Choroid plexus epithelial cell (primary cell): ENCODE measurements at regions not wholly inside any gene's neighbourhood (a gene's known extent, or its start where the extent isn't known, plus 50 kb on each side); places are given as distances from the start of the nearest gene placed in this dataset.
"Not testable (repeated sequence)": the region's sequence is repeated elsewhere in the genome, so short reads cannot be mapped to it uniquely, and the experiment has no call there.

ENCODE experiments used
- DNase-seq: peaks from one replicate; pipeline ENCODE4 v3.0.0-alpha.2; 2010; ENCODE audit warnings: low read depth
- H3K4me3 ChIP-seq: 2 replicates; pipeline ENCODE4 v1.5.1; 2011; ENCODE audit warnings: low read depth, mild to moderate bottlenecking, control low read depth, low read length, moderate library complexity
- TF ChIP-seq, protein P1 (sequence below): conservative IDR thresholded peaks from 2 replicates; pipeline ENCODE4 v1.5.1; 2011; ENCODE audit warnings: low read depth, mild to moderate bottlenecking, control low read depth, inconsistent platforms, low read length, moderate library complexity

DNA sequence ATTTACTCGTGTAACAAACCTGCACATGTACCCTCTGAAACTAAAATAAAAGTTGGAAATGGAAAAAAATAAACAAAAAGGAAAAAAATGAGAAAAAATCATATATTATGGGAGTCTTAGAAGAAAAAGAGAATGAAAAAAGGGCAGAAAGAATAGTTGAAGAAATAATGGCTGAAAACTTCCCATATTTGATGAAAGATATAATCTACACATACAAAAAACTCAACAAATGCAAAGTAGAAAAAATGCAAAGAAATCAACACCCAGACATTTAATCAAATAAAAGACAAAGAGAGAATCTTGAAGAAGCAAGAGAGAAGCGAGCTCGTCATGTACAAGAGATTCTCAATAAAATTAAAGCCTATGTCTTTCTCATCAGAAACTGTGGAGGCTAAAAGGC, 73.8 kb downstream of the SLC25A46 start:
- H3K4me3 ChIP-seq = no peak overlapping the region
- TF ChIP-seq, protein P1, sequence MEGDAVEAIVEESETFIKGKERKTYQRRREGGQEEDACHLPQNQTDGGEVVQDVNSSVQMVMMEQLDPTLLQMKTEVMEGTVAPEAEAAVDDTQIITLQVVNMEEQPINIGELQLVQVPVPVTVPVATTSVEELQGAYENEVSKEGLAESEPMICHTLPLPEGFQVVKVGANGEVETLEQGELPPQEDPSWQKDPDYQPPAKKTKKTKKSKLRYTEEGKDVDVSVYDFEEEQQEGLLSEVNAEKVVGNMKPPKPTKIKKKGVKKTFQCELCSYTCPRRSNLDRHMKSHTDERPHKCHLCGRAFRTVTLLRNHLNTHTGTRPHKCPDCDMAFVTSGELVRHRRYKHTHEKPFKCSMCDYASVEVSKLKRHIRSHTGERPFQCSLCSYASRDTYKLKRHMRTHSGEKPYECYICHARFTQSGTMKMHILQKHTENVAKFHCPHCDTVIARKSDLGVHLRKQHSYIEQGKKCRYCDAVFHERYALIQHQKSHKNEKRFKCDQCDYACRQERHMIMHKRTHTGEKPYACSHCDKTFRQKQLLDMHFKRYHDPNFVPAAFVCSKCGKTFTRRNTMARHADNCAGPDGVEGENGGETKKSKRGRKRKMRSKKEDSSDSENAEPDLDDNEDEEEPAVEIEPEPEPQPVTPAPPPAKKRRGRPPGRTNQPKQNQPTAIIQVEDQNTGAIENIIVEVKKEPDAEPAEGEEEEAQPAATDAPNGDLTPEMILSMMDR = no peak

DNA sequence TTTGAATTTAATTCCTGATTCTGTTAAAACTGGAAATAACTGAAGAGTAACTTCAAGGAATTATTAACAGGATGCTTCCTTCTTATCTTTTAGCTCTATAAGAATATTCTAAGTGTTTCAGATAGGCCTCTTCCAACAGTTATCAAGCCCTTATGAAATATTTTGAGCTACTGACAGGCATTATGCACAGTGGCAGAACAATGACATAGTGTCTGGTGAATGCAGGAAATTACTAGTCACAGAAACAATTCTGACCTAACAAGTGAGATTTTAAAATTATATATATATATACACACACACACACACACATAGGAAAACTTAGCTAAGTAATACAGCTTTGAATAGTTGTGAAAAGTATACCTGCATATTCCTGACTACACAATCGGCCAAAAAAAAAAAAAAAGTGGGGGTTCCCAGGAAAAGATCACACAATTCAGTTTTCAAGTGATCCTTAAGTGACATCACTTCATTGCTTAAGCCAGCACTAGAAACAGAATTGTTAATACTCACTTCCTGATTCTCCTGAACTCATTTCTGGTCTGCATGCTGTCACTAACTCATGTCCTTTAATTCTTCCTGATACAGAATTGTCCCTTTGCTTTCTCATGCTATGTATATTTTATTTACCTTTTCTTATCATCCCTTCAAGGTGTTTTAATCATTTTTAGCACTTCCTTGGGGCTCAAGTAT, 77.3 kb downstream of the SLC25A46 start:
- TF ChIP-seq, protein P1 = no peak
- peak; percentile 52 for DNase-seq
- H3K4me3 ChIP-seq = no peak overlapping the region

More for the DNA sequence above, 73.8 kb downstream of the SLC25A46 start:
- DNase-seq = no peak

DNA sequence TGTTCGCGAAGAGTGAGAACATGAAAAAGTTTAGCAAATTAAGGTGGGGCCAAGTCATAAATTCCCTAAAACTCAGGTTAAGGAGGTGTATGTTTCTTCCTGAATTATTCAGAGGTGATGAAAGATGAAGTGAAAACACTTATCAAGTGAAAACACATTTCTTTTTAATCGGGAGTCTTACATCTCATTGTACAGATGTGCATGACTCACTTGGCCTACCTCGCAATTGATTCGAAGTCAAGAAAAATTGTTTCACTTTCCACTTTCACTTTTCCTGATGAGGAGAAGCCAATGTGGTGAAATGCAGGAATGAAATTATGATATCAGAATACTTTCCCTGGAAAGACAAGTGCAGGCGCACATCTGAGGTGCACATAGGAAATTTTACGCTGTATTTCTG, 78.7 kb downstream of the SLC25A46 start:
- H3K4me3 ChIP-seq = no peak overlapping the region
- DNase-seq = peak; percentile 58
- TF ChIP-seq, protein P1 = no peak

DNA sequence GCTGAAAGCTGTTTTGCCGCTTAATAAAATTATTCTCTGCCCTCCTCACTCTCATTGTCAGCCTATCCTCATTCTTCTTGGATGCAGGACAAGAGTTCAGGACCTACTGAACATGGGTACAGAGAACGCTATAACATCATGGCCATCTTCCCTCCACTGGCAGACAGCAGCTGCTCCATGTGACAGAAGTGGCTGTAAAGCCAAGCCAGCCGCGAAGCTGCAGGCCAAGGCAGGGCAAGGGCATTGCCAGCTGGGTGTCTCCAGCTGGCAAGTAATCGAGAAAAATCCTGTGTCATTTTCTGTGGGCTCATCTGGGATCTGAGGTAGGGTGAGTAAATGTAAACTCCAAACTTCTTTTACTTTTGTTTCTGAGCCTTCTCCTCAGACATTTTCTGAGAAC, 84.8 kb downstream of the SLC25A46 start:
- TF ChIP-seq, protein P1 = no peak
- no peak overlapping the region for H3K4me3 ChIP-seq
- DNase-seq = no peak

DNA sequence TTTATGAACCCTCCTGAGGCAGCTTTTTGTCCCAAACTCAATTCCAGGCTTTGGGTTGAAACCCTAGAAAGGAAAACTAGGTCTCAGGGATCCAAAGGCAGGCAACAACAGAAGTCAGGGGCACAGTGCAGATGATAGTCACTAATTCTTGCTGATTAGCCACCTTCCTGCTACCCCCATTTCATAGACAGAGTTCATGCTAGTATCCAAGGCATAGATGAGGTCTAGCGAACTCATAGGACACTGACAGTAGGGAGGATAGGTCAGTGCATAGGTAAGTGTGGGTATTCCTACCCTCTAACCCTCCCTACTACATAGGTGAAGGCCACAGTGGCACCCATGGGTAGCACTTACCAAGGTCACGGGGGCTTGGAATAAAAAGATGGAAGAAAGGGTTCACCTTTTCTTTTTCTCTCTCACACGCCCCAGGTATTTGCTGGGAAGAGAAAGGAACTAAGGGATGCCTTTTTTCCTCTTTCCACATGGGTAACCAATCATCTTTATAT, 86.2 kb downstream of the SLC25A46 start:
- TF ChIP-seq, protein P1 = no peak
- no peak for DNase-seq
- no peak overlapping the region for H3K4me3 ChIP-seq

DNA sequence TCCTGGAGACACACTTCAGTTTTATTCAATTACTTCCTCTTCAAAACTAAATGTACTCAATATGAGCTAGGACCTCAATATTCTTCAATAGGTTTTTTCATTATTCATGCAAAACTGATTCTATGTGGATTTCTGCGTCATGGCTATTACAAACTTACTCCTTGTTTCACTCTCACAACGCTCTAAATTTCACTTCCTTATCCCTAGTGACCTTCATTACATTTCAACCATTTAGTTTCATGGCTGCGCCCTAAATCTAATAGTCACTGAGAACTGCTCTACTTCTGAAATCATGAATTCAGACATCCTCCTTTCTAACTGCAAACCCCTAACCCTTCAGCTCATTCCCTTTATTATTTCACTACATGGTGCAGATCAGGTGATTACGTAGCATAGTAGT, 93.9 kb downstream of the SLC25A46 start:
- no peak for DNase-seq
- TF ChIP-seq, protein P1 = no peak
- H3K4me3 ChIP-seq = no peak overlapping the region

DNA sequence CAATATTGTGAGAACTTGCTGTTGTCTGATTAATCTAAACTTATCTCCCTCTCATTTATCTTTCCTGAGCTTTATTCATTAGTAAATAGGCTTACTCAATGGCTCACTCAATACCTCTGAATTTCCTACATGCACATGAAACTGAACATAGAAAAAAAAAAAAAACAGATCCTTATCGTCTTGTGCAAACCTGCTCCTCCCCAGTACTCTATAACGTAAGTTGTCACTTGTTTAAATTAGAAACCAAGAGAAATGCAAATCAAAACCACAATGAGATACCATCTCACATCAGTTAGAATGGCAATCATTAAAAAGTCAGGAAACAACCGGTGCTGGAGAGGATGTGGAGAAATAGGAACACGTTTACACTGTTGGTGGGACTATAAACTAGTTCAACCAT, 96.1 kb downstream of the SLC25A46 start:
- DNase-seq, H3K4me3 ChIP-seq: not testable (repeated sequence)
